Naive thymus-derived CD8-positive, alpha-beta T cell (primary cell): ENCODE measurements at regions not wholly inside any gene's neighbourhood (a gene's known extent, or its start where the extent isn't known, plus 50 kb on each side); places are given as distances from the start of the nearest gene placed in this dataset.

ENCODE experiments used
- ATAC-seq, 2 donors: fragments of 150-1000 bp; cut with Tn5 transposase in 1 of 2; sonication (Bioruptor Pico), chemical (Tn5 transposase) in 1 of 2; 1 replicate in 1 of 2; 2 replicates in 1 of 2; pipeline ENCODE4 v1.10.0; 2021; ENCODE audit warnings: mild to moderate bottlenecking in 2 of 2, moderate library complexity in 2 of 2
- POLR2A ChIA-PET: fragments of 350-600 bp; sonication (Branson Sonifier 250); formaldehyde crosslinking; loops from one replicate; lab custom pipeline; 2021; ENCODE audit warnings: antibody characterized with exemption; lab: Charles Lee
- DNase-seq, 10 donors: peaks; one replicate each; pipeline versions ENCODE4 v3.0.0 to v3.0.0-alpha.2; 2020 to 2022
- H3K27ac Mint-ChIP-seq, 10 donors: one replicate each; pipeline ENCODE4 v1.8.0; 2020 to 2022; ENCODE audit warnings: mild to moderate bottlenecking in 10 of 10, mixed read lengths in 10 of 10, moderate library complexity in 4 of 10, inconsistent platforms in 1 of 10
- H3K27me3 Mint-ChIP-seq, 5 donors: one replicate each; pipeline ENCODE4 v1.8.0; 2021 to 2022; ENCODE audit warnings: mixed read lengths in 5 of 5
- H3K36me3 Mint-ChIP-seq, 3 donors: one replicate each; pipeline ENCODE4 v1.8.0; 2020 to 2022; ENCODE audit warnings: mixed read lengths in 3 of 3, mild to moderate bottlenecking in 2 of 3, inconsistent platforms in 1 of 3
- H3K4me1 Mint-ChIP-seq, 4 donors: one replicate each; pipeline ENCODE4 v1.8.0; 2021 to 2022; ENCODE audit warnings: mixed read lengths in 4 of 4
- H3K4me3 Mint-ChIP-seq, 10 donors: one replicate each; pipeline ENCODE4 v1.8.0; 2020 to 2022; ENCODE audit warnings: mild to moderate bottlenecking in 10 of 10, mixed read lengths in 10 of 10, moderate library complexity in 6 of 10, inconsistent platforms in 1 of 10
- H3K9me3 Mint-ChIP-seq, 9 donors: one replicate each; pipeline ENCODE4 v1.8.0; 2020 to 2022; ENCODE audit warnings: mixed read lengths in 9 of 9, mild to moderate bottlenecking in 3 of 9, inconsistent platforms in 1 of 9, moderate library complexity in 1 of 9

DNA sequence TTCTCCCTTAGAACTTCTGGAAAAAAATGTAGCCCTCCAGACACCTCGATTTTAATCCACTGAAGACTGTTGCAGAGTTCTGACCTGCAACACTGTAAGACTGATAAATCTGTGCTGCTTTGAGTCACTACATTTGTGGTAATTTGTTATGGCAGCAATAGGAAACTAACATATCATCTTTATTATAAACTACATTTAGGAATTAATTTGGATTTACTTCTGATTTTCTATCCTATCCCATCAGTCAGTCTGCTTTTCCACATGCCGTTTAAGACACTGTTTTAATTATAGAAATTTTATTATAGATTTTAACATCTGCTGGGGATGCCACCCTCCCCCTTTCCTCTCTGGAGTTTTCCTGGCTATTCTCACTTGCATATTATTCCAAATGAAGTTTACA, 375.2 kb downstream of the DUSP6 start:
- Mint-ChIP-seq H3K36me3 (no peaks in the 10 kb centered on the region), H3K9me3 (no peaks in the 10 kb centered on the region), H3K27ac (no peak overlapping the region), H3K27me3 (peaks cover 4 to 28% (median 10%) of the 10 kb centered on the region in 5 donors), H3K4me3 (no peak overlapping the region), H3K4me1 (no peaks in the 10 kb centered on the region)
- ATAC-seq (no peak), DNase-seq (no peak)
- POLR2A ChIA-PET: no interaction called here

DNA sequence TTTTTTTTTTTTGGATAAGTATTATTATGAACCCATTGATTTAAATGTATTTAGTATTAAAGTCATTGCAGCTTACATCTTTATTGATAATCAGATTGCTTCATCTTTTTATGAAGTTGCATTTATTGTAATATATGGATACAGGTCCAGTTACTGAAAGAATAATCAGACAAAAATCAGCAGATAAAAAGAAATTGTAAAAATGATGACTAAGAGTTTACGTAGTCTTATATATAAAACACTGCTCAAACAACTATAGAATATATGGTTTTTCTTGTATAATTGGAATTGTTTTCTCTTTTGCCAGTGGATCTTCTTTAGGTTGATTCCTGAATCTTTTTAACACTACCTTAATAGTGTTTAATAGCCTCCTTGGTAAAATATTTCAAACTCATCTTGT, 378.3 kb downstream of the DUSP6 start:
- no peak overlapping the region for H3K4me3 Mint-ChIP-seq
- H3K4me1 Mint-ChIP-seq: no peaks in the 10 kb centered on the region
- no peaks in the 10 kb centered on the region for H3K9me3 Mint-ChIP-seq
- H3K27me3 Mint-ChIP-seq: peaks cover 0 to 10% (median 2%) of the 10 kb centered on the region in 5 donors
- no peaks in the 10 kb centered on the region for H3K36me3 Mint-ChIP-seq
- DNase-seq: no peak
- no peak overlapping the region for H3K27ac Mint-ChIP-seq
- POLR2A ChIA-PET: no interaction called here
- no peak for ATAC-seq

DNA sequence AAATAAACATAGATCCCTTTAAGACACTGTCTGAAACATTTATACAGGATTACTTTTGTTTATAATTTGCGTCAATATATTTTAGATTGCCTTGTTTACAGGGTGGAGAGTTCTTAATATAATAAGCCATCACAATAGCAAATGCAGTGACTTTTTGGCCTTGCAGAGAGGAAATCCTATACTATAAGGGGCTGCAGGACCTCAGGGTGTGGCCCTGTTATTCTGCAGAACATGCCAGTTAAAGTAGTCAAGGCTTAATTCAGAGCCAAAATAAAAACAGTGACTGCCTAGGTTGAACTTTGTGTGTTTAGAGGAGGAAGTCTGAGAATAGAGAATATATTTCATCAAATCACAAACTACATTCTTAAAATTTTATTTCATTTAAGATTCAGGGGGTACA, 381.6 kb downstream of the DUSP6 start:
- no peaks in the 10 kb centered on the region for H3K4me1 Mint-ChIP-seq
- no peak overlapping the region for H3K4me3 Mint-ChIP-seq
- no peaks in the 10 kb centered on the region for H3K9me3 Mint-ChIP-seq

DNA sequence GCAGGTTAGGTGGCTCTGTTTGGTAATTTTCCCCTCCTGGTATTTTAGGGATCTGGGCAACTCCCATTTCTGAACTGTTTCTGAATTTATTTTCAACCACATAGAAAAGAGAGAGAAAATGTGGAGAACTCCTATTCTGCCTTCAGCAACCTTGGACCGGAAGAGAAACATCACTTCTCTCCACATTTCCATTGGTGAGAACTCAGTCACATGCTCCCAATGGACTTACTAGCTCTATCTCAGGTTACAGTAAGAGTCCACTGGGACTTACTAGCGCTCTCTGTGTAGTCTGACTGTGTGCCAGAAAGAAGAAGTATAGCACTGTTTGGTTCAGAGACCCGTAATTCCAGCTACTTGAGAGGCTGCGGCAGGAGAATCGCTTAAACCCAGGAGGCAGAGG, 383.2 kb downstream of the DUSP6 start:
- Mint-ChIP-seq H3K4me1 (no peaks in the 10 kb centered on the region), H3K4me3 (no peak overlapping the region), H3K36me3 (no peaks in the 10 kb centered on the region), H3K9me3 (no peaks in the 10 kb centered on the region), H3K27me3 (peaks cover 0 to 5% (median 1%) of the 10 kb centered on the region in 5 donors), H3K27ac (no peak overlapping the region)
- ATAC-seq: no peak
- DNase-seq: no peak
- POLR2A ChIA-PET: no interaction called here

More for the DNA sequence above, 381.6 kb downstream of the DUSP6 start:
- Mint-ChIP-seq H3K36me3 (no peaks in the 10 kb centered on the region), H3K27me3 (peaks cover 0 to 2% (median 0%) of the 10 kb centered on the region in 5 donors), H3K27ac (no peak overlapping the region)
- POLR2A ChIA-PET: no interaction called here
- no peak for DNase-seq
- no peak for ATAC-seq

DNA sequence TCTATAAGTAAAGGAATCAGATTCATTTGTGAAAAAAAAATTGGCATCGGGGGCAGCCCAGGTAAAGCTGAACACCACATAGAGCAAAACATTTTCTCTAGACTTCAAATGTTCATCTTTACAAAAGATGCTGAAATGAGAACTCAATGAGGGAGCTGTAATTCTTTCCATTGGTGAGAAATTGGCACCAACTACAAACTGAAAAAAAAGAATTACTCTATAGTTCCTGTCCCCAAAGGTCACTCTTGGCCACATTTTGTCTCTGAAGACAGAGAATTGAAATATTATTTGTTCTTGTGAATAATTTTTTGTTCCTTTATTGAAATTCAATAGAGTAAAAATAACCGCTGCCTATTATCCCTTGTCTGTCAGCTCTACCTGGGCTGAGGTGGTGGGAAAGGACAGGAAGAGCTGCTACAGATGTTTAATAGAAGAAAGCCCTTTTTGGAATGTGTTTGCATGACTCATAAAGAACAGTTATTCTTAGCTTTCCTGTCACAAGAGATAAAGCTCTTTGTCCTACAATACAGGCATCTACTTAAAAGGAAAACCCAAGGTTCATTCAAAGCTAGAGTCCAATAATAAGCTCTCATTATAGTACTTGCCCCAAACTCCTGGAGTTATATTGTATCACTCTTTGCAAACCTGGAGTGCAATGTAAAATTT, 380.1 kb upstream of the KITLG start:
- H3K27me3 Mint-ChIP-seq: peaks cover 0 to 12% (median 4%) of the 10 kb centered on the region in 5 donors
- POLR2A ChIA-PET: no interaction called here
- no peak for DNase-seq
- H3K4me3 Mint-ChIP-seq: no peak overlapping the region
- H3K27ac Mint-ChIP-seq: no peak overlapping the region
- H3K9me3 Mint-ChIP-seq: no peaks in the 10 kb centered on the region
- no peak for ATAC-seq
- H3K36me3 Mint-ChIP-seq: no peaks in the 10 kb centered on the region
- H3K4me1 Mint-ChIP-seq: no peaks in the 10 kb centered on the region

DNA sequence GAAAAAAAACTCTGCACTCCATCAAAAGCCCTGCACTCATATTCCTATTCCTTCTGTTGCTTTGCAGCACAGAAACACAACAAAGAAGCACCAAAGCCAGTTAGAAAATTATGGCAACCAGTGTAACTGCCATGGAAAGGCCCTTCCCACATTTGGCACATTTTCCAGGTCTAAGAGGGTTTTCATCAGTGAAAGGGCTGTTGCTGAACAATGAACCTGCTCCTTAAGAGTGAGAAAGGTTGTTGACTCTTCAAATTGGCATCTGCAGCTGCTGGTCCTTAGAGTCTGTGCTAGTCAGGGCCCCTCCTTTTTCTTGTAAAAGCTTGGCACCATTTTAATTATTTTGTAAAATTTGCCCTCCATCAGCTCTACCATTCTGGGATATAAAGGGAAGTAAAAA, 378.7 kb upstream of the KITLG start:
- peaks cover 0 to 13% (median 5%) of the 10 kb centered on the region in 5 donors for H3K27me3 Mint-ChIP-seq
- H3K4me3 Mint-ChIP-seq: no peak overlapping the region
- H3K4me1 Mint-ChIP-seq: no peaks in the 10 kb centered on the region
- ATAC-seq: no peak
- no peak for DNase-seq
- no peaks in the 10 kb centered on the region for H3K36me3 Mint-ChIP-seq
- H3K27ac Mint-ChIP-seq: no peak overlapping the region
- POLR2A ChIA-PET: no interaction called here
- no peaks in the 10 kb centered on the region for H3K9me3 Mint-ChIP-seq

DNA sequence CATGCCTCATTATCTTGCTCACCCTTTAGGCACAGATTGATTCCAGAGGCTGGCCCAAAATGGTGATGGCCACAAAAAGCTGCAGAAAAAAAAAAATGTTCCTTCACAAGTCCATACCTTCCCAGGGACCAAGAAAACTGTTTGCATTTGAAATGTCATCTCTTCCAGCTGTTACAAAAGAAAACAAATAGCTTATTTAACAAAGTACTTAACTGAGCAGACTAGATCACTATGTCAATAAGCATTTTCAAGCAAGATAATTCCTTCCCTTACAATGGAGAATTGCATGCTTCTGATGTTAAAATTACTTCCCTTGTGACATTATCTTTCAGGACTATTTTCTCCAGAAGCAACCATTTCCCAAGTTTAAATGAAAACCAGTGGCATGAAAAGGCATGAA, 377.9 kb upstream of the KITLG start:
- Mint-ChIP-seq H3K4me1 (no peaks in the 10 kb centered on the region), H3K27me3 (peaks cover 0 to 13% (median 5%) of the 10 kb centered on the region in 5 donors), H3K4me3 (no peak overlapping the region), H3K9me3 (no peaks in the 10 kb centered on the region), H3K36me3 (no peaks in the 10 kb centered on the region), H3K27ac (no peak overlapping the region)
- ATAC-seq (no peak), DNase-seq (no peak)
- POLR2A ChIA-PET: no interaction called here

DNA sequence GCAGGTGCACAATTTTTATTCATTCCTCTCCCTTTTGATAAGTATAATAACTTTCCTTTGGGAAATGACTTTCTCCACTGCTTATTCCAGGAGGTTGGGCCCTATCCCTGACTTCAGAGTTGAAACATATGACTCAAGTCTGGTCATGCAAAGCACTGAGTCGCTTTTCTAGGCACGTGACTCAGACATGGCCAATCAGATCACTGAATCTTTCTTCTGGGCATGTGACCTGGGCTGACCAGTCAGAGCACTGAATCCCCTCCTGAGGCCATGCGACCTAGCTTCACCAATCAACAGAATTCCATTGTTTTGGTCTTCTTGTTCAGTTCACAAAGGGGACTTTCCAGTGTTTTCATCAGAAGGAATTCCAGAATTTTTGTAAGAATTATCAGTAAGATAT, 377.1 kb upstream of the KITLG start:
- POLR2A ChIA-PET: no interaction called here
- ATAC-seq (no peak), DNase-seq (no peak)
- peaks cover 0 to 14% (median 6%) of the 10 kb centered on the region in 5 donors for H3K27me3 Mint-ChIP-seq
- no peaks in the 10 kb centered on the region for H3K36me3 Mint-ChIP-seq
- H3K4me3 Mint-ChIP-seq: no peak overlapping the region
- no peak overlapping the region for H3K27ac Mint-ChIP-seq
- no peaks in the 10 kb centered on the region for H3K9me3 Mint-ChIP-seq
- H3K4me1 Mint-ChIP-seq: no peaks in the 10 kb centered on the region

DNA sequence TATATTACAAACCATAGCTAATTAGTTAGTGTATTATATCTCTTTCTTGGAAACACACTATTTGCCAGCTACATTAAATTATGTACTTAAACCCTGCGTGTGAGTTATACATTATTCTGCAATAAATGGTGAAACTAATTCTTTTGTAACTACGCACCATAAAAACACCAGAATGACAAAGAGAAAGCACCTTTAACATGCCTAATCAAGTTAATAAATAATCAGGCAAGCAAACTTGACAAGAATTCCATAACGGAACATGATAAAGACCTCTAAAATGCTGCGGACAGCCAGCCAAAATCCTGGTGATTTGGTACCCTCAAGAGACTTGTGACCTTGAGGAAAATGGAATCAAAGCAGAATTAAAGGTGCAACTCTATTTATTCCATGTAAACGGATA, 375.3 kb upstream of the KITLG start:
- Mint-ChIP-seq H3K4me1 (no peaks in the 10 kb centered on the region), H3K9me3 (no peaks in the 10 kb centered on the region), H3K27ac (no peak overlapping the region), H3K27me3 (peaks cover 0 to 10% (median 5%) of the 10 kb centered on the region in 5 donors), H3K36me3 (no peaks in the 10 kb centered on the region), H3K4me3 (no peak overlapping the region)
- DNase-seq (no peak), ATAC-seq (no peak)
- POLR2A ChIA-PET: no interaction called here

DNA sequence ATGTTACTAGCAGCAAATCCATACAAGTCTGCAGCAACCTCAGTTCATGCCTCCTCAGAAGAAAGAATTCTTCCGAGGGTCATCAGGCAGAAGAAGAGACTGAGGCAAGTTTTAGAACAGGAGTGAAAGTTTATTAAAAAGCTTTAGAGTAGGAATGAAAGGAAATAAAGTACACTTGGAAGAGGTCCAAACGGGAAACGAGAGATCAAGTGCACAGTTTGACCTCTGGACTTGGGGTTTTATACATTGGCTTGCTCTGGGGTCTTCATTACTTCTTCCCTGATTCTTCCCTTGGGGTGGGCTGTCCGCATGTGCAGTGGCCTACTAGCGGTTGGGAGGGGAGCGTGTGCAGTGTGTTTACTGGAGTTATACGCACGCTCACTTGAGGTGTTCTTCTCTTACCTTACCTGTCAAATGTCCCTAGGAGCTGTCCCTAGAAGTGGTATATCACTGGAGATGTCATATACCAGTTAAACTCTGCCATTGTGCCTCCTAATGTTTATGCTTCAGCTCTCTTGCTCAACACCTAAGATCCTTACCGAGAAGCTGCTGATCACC, 372.8 kb upstream of the KITLG start:
- Mint-ChIP-seq H3K27ac (no peak overlapping the region), H3K4me1 (no peaks in the 10 kb centered on the region), H3K9me3 (peaks cover 0 to 8% (median 0%) of the 10 kb centered on the region in 9 donors), H3K36me3 (no peaks in the 10 kb centered on the region), H3K4me3 (no peak overlapping the region), H3K27me3 (peaks cover 0 to 11% (median 7%) of the 10 kb centered on the region in 5 donors)
- ATAC-seq: no peak
- DNase-seq: no peak
- POLR2A ChIA-PET: no interaction called here

DNA sequence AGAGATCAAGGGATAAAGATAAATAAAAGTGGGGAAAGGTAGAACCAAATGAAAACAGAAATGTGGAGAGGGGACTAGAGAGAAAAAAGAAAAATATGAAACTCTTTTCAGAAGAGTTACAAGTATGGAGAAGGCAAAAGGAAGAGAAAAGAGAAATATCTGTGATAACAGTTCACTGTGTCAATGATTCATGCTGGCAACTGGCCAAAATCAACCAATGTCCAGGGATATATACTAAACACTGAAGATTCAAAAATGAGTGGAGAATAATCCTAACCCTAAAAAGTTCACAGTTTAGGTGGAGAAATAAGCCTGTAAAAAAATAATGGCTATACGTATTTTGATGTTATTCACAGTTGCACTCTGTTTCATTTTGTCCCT, 372.3 kb upstream of the KITLG start:
- peaks cover 0 to 8% (median 0%) of the 10 kb centered on the region in 9 donors for H3K9me3 Mint-ChIP-seq
- H3K4me3 Mint-ChIP-seq: no peak overlapping the region
- H3K27me3 Mint-ChIP-seq: peaks cover under 1 to 9% (median 7%) of the 10 kb centered on the region in 5 donors
- H3K4me1 Mint-ChIP-seq: no peaks in the 10 kb centered on the region
- POLR2A ChIA-PET: no interaction called here
- ATAC-seq (no peak), DNase-seq (no peak)
- H3K36me3 Mint-ChIP-seq: no peaks in the 10 kb centered on the region
- H3K27ac Mint-ChIP-seq: no peak overlapping the region

DNA sequence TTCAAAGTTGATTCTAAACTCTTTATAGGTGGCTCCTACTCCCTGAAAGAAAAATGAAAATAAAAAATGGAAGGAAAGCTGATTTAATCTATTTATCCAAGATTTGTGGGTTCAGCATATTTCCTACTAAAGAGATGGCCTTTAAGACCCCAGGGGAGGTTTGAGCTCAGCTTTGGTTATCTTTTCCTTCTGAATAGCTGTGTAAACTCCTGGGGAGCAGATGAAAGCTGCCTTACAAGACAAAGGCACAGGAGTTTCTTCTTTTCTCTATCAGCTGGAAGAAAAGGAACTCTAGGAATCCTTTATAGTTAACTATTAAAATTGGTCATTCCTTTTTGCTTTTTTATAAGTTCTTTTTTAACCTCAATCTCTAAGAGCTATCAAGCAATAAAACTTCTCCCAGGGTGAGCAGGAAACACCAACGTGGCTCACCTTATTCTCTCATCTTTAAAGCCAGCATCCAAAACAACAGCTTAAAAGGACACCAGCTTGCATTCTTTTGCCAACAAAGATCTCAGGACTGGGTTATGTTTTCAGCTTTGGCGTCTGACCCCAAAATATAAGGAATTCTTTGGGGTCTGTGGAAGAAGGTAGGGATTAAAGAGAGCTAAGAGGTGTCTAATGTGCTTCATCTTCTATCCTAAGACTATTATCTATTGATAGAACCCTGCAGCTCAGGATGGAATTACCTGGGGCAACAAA, 371.7 kb upstream of the KITLG start:
- peaks cover 3 to 9% (median 7%) of the 10 kb centered on the region in 5 donors for H3K27me3 Mint-ChIP-seq
- H3K4me3 Mint-ChIP-seq: no peak overlapping the region
- no peaks in the 10 kb centered on the region for H3K4me1 Mint-ChIP-seq
- H3K27ac Mint-ChIP-seq: no peak overlapping the region
- H3K9me3 Mint-ChIP-seq: peaks cover 0 to 8% (median 0%) of the 10 kb centered on the region in 9 donors
- ATAC-seq (no peak), DNase-seq (no peak)
- POLR2A ChIA-PET: no interaction called here
- no peaks in the 10 kb centered on the region for H3K36me3 Mint-ChIP-seq

DNA sequence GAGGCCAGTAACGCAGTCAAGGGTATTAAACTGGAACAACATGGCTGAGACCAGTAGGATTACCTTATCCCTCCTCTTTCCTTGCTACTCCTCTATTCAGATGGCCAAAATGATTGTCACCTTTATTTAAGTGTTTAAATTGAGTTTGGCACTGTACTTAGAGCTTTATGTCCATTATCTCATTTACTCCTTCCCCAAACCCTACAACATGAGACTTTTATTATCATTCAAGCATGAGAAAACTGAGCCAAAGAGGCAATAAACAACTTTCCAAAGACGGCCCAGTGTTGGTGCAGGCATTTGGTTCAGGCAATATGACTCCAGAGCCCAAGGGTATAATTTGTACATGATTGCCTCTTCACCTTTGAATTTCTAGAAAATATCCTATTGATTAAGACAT, 370.9 kb upstream of the KITLG start:
- POLR2A ChIA-PET: no interaction called here
- Mint-ChIP-seq H3K27me3 (peaks cover 3 to 14% (median 7%) of the 10 kb centered on the region in 5 donors), H3K9me3 (peaks cover 0 to 8% (median 0%) of the 10 kb centered on the region in 9 donors), H3K27ac (no peak overlapping the region), H3K4me3 (no peak overlapping the region), H3K4me1 (no peaks in the 10 kb centered on the region), H3K36me3 (no peaks in the 10 kb centered on the region)
- DNase-seq: no peak
- no peak for ATAC-seq
